ENCODE measurements at regions not wholly inside any gene's neighbourhood (a gene's known extent, or its start where the extent isn't known, plus 50 kb on each side); places are given as distances from the start of the nearest gene placed in this dataset.

DNA sequence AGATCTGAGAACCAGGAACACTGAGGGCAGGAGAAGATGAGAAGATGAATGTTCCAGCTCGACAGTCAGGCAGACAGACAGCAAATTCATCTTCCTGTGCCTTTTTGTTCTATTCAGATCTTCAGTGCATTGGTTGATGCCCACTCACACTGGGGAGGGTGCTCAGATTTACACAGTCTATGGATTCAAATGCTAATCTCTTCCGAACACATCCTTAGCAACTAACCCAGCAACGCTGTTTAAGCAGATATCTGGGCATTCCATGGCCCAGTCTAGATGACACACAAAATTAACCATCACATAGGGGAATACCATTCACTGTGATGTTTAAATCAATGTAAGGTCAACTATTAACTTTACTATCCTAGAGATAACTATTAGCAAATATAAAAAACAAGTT is 571.9 kb downstream of the NYAP2 start:
- Histone ChIP-seq H3K27me3 (ENCODE audit: insufficient read depth, low read depth, severe bottlenecking) (no peaks in the 10 kb centered on the region), H3K9me3 (ENCODE audit: severe bottlenecking) (no peaks in the 10 kb centered on the region), H3K27ac (no peak overlapping the region), H3K4me3 (ENCODE audit: low read depth, low read length) (no peak overlapping the region), H3K36me3 (no peaks in the 10 kb centered on the region)
- TF ChIP-seq, protein P1, sequence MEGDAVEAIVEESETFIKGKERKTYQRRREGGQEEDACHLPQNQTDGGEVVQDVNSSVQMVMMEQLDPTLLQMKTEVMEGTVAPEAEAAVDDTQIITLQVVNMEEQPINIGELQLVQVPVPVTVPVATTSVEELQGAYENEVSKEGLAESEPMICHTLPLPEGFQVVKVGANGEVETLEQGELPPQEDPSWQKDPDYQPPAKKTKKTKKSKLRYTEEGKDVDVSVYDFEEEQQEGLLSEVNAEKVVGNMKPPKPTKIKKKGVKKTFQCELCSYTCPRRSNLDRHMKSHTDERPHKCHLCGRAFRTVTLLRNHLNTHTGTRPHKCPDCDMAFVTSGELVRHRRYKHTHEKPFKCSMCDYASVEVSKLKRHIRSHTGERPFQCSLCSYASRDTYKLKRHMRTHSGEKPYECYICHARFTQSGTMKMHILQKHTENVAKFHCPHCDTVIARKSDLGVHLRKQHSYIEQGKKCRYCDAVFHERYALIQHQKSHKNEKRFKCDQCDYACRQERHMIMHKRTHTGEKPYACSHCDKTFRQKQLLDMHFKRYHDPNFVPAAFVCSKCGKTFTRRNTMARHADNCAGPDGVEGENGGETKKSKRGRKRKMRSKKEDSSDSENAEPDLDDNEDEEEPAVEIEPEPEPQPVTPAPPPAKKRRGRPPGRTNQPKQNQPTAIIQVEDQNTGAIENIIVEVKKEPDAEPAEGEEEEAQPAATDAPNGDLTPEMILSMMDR (IDR thresholded peaks at IDR 0.05; ENCODE audit: low read depth, low read length): no peak
- DNase-seq: no peak

DNA sequence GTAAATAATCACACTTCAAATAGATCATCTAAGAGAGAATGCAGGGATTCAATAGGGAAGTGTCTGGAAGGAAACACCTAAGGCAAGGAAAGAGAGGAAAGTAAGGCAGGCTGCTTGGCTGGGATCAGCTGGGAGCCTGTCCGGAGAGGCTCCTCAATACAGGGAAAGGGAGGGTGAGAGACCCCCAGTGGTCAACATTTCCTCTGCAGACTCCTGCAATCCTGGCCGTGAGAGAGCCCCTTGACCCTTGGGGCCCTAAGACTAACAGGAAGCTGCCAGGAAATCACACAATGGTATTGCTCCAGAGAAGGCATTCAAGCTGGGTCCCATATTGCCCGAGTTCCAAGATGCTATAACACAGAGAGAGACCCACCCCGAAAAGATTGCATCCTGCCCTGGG is 549.4 kb downstream of the NYAP2 start:
- Histone ChIP-seq H3K27ac (no peak overlapping the region), H3K27me3 (ENCODE audit: insufficient read depth, low read depth, severe bottlenecking) (no peaks in the 10 kb centered on the region), H3K9me3 (ENCODE audit: severe bottlenecking) (peaks cover 2% of the 10 kb centered on the region), H3K4me3 (ENCODE audit: low read depth, low read length) (no peak overlapping the region), H3K36me3 (no peaks in the 10 kb centered on the region)
- no peak for DNase-seq
- TF ChIP-seq, protein P1 (IDR thresholded peaks at IDR 0.05; ENCODE audit: low read depth, low read length): 0 out of 2 replicates have a peak, but pooled peaks have one; percentile 19

DNA sequence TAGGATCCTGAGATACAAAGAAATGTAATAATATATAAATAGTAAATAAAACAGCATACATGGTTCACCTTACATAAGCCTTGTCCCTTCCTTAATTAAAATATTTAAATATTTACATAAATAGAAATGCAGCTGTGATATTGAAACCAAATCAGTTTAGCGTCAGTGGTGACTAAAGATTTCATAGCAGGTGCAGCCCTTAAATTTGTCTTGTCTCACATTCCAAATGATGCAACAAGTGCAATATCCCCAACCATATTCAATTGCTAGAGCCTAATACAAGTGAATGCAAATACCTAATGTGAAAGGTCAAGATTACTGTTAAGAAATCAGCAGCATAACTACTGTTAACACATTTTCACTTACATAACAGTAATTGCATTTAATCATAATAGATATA is 539.5 kb downstream of the NYAP2 start:
- no peaks in the 10 kb centered on the region for H3K9me3 ChIP-seq (ENCODE audit: severe bottlenecking)
- H3K27me3 ChIP-seq (ENCODE audit: insufficient read depth, low read depth, severe bottlenecking): no peaks in the 10 kb centered on the region
- no peaks in the 10 kb centered on the region for H3K36me3 ChIP-seq
- DNase-seq: no peak
- no peak overlapping the region for H3K4me3 ChIP-seq (ENCODE audit: low read depth, low read length)
- H3K27ac ChIP-seq: no peak overlapping the region
- TF ChIP-seq, protein P1 (IDR thresholded peaks at IDR 0.05; ENCODE audit: low read depth, low read length): no peak

DNA sequence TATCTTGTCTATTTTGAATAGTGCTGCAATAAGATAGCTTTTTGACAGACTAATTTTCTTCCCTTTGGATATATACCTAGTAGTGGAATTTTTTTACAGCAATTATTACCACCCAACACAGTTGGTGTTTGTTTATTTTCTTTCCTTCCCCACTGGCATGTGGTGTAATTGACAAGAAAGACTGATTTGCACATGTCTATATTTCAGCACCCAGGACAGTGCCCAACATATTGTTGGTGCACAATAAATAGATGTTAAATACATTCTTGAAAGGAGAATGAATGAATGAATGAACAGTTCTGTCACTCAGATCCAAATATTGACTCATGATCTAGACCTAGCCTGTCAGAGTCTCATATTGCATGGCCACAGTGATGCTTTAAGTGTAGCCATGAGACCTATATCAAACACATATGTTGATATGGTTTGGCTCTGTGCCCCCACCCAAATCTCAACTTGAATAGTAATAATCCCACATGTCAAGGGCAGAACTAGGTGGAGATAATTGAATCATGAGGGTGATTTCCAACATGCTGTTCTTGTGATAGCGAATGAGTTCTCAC is 538.2 kb downstream of the NYAP2 start:
- Histone ChIP-seq H3K27me3 (ENCODE audit: insufficient read depth, low read depth, severe bottlenecking) (no peaks in the 10 kb centered on the region), H3K4me3 (ENCODE audit: low read depth, low read length) (no peak overlapping the region), H3K9me3 (ENCODE audit: severe bottlenecking) (no peaks in the 10 kb centered on the region), H3K27ac (no peak overlapping the region), H3K36me3 (no peaks in the 10 kb centered on the region)
- TF ChIP-seq, protein P1 (IDR thresholded peaks at IDR 0.05; ENCODE audit: low read depth, low read length): no peak
- no peak for DNase-seq

DNA sequence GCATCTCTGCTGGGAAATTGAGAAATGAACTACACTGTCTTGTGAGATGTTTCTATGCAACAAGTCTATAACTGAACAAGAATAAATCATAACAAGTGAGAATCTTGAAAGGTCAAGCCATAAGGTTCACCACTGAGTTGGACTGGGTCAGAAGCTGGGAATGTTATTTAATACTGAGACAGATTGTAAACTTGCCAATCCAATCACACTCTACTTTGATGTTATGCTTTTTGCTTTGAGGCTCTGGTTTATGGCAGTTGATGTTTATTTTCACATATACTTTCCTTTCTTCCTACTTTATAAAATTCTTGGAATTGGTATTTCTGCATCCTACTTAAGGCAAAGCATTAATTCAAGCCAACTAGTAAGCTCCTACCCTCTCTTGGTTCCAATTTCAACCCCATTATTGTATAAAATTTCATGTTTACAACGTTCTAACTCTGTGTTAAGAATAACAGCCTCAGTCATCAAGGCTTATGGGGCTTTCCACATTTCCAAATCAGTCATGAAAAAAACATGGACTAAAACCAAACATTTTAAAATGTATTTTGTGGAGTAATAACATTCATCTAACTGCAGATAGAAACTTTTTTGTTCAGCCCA is 533.4 kb downstream of the NYAP2 start:
- Histone ChIP-seq H3K4me3 (ENCODE audit: low read depth, low read length) (no peak overlapping the region), H3K27ac (no peak overlapping the region), H3K36me3 (no peaks in the 10 kb centered on the region), H3K27me3 (ENCODE audit: insufficient read depth, low read depth, severe bottlenecking) (no peaks in the 10 kb centered on the region), H3K9me3 (ENCODE audit: severe bottlenecking) (no peaks in the 10 kb centered on the region)
- no peak for DNase-seq
- TF ChIP-seq, protein P1 (IDR thresholded peaks at IDR 0.05; ENCODE audit: low read depth, low read length): no peak

DNA sequence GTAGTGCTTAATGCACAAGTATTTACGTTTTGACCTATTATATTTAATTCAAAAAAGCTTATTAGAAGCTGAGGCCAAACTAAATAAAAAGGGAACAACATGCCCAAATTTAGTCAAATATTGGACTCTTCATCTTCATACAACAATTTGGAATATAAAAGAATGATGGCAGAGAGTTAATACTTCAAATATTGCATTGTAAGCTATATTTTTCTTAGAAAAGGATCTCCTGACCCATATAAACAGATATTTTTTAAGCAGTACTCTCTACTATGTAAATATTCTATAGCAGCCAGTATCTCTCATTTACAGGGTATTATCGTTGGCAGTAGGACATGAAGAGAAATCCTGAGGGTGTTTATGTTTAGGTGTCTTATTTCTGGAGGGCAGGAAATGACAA is 531.2 kb downstream of the NYAP2 start:
- H3K27ac ChIP-seq: no peak overlapping the region
- H3K4me3 ChIP-seq (ENCODE audit: low read depth, low read length): no peak overlapping the region

More for the DNA sequence above, 531.2 kb downstream of the NYAP2 start:
- Histone ChIP-seq H3K27me3 (ENCODE audit: insufficient read depth, low read depth, severe bottlenecking) (no peaks in the 10 kb centered on the region), H3K36me3 (no peaks in the 10 kb centered on the region), H3K9me3 (ENCODE audit: severe bottlenecking) (no peaks in the 10 kb centered on the region)
- DNase-seq: no peak
- TF ChIP-seq, protein P1 (IDR thresholded peaks at IDR 0.05; ENCODE audit: low read depth, low read length): no peak

Measured in WERI-Rb-1 (cell line).